ENCODE measurements at regions not wholly inside any gene's neighbourhood (a gene's known extent, or its start where the extent isn't known, plus 50 kb on each side); places are given as distances from the start of the nearest gene placed in this dataset.

DNA sequence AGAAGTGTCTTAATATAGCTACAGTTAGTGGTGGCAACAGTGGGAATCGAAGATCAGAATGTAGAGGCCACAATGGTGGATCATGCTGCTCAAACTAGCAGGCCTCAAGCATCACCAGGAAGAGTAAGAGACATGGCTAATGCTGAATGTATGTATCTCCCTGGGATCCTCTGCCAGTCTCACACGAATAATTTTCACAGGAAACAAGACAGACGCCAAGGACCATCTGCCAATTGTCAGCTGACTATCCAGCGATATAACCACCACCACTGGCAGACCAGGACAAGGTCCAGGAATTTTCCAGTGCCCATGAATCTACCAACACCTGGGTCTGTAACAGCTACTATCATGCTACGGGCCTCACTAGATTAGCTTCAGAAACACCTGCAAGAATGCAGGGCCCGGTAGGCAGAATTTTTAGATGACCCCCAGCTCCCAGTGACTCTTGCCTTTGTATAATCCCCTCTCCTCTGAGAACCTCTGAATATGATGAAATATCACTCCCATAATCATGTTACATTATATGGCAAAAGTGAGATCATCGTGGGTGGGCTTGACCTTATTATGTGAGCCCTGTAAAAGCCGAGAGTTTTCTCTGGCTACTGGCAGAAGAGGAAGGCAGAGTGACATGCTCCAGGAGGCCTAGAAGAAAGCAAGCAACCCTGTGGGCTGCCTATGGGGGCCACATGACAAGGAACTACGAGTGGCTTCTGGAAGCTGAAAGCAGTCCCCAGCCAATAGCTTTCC lies 429.8 kb downstream of the BCOR start:
- TF ChIP-seq, protein P1, sequence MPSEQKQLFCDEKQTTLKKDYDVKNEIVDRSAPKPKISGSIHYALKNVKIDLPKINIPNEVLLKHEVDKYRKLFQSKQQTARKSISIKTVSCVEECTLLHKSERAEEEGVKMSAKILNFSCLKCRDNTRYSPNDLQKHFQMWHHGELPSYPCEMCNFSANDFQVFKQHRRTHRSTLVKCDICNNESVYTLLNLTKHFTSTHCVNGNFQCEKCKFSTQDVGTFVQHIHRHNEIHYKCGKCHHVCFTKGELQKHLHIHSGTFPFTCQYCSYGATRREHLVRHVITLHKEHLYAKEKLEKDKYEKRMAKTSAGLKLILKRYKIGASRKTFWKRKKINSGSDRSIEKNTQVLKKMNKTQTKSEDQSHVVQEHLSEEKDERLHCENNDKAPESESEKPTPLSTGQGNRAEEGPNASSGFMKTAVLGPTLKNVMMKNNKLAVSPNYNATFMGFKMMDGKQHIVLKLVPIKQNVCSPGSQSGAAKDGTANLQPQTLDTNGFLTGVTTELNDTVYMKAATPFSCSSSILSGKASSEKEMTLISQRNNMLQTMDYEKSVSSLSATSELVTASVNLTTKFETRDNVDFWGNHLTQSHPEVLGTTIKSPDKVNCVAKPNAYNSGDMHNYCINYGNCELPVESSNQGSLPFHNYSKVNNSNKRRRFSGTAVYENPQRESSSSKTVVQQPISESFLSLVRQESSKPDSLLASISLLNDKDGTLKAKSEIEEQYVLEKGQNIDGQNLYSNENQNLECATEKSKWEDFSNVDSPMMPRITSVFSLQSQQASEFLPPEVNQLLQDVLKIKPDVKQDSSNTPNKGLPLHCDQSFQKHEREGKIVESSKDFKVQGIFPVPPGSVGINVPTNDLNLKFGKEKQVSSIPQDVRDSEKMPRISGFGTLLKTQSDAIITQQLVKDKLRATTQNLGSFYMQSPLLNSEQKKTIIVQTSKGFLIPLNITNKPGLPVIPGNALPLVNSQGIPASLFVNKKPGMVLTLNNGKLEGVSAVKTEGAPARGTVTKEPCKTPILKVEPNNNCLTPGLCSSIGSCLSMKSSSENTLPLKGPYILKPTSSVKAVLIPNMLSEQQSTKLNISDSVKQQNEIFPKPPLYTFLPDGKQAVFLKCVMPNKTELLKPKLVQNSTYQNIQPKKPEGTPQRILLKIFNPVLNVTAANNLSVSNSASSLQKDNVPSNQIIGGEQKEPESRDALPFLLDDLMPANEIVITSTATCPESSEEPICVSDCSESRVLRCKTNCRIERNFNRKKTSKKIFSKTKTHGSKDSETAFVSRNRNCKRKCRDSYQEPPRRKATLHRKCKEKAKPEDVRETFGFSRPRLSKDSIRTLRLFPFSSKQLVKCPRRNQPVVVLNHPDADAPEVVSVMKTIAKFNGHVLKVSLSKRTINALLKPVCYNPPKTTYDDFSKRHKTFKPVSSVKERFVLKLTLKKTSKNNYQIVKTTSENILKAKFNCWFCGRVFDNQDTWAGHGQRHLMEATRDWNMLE (tag by site-specific recombination; conservative IDR thresholded peaks at IDR 0.05; ENCODE audit: low read depth): no peak
- TF ChIP-seq, protein P2, sequence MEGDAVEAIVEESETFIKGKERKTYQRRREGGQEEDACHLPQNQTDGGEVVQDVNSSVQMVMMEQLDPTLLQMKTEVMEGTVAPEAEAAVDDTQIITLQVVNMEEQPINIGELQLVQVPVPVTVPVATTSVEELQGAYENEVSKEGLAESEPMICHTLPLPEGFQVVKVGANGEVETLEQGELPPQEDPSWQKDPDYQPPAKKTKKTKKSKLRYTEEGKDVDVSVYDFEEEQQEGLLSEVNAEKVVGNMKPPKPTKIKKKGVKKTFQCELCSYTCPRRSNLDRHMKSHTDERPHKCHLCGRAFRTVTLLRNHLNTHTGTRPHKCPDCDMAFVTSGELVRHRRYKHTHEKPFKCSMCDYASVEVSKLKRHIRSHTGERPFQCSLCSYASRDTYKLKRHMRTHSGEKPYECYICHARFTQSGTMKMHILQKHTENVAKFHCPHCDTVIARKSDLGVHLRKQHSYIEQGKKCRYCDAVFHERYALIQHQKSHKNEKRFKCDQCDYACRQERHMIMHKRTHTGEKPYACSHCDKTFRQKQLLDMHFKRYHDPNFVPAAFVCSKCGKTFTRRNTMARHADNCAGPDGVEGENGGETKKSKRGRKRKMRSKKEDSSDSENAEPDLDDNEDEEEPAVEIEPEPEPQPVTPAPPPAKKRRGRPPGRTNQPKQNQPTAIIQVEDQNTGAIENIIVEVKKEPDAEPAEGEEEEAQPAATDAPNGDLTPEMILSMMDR (tag by site-specific recombination; IDR thresholded peaks at IDR 0.05): no peak
- TF ChIP-seq, protein P3, sequence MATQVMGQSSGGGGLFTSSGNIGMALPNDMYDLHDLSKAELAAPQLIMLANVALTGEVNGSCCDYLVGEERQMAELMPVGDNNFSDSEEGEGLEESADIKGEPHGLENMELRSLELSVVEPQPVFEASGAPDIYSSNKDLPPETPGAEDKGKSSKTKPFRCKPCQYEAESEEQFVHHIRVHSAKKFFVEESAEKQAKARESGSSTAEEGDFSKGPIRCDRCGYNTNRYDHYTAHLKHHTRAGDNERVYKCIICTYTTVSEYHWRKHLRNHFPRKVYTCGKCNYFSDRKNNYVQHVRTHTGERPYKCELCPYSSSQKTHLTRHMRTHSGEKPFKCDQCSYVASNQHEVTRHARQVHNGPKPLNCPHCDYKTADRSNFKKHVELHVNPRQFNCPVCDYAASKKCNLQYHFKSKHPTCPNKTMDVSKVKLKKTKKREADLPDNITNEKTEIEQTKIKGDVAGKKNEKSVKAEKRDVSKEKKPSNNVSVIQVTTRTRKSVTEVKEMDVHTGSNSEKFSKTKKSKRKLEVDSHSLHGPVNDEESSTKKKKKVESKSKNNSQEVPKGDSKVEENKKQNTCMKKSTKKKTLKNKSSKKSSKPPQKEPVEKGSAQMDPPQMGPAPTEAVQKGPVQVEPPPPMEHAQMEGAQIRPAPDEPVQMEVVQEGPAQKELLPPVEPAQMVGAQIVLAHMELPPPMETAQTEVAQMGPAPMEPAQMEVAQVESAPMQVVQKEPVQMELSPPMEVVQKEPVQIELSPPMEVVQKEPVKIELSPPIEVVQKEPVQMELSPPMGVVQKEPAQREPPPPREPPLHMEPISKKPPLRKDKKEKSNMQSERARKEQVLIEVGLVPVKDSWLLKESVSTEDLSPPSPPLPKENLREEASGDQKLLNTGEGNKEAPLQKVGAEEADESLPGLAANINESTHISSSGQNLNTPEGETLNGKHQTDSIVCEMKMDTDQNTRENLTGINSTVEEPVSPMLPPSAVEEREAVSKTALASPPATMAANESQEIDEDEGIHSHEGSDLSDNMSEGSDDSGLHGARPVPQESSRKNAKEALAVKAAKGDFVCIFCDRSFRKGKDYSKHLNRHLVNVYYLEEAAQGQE (tag by site-specific recombination; IDR thresholded peaks at IDR 0.05): no peak
- TF ChIP-seq SP2 (tag by site-specific recombination; IDR thresholded peaks at IDR 0.05): no peak
- no peak for TF ChIP-seq ZNF423 (tag by site-specific recombination; IDR thresholded peaks at IDR 0.05)
- TF ChIP-seq, protein P4, sequence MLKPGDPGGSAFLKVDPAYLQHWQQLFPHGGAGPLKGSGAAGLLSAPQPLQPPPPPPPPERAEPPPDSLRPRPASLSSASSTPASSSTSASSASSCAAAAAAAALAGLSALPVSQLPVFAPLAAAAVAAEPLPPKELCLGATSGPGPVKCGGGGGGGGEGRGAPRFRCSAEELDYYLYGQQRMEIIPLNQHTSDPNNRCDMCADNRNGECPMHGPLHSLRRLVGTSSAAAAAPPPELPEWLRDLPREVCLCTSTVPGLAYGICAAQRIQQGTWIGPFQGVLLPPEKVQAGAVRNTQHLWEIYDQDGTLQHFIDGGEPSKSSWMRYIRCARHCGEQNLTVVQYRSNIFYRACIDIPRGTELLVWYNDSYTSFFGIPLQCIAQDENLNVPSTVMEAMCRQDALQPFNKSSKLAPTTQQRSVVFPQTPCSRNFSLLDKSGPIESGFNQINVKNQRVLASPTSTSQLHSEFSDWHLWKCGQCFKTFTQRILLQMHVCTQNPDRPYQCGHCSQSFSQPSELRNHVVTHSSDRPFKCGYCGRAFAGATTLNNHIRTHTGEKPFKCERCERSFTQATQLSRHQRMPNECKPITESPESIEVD (tag by site-specific recombination; IDR thresholded peaks at IDR 0.05): no peak
- TF ChIP-seq ZNF621 (tag by site-specific recombination; IDR thresholded peaks at IDR 0.05): no peak
- TF ChIP-seq MEIS1 (CRISPR knock-in tag; IDR thresholded peaks at IDR 0.05; ENCODE audit: borderline replicate concordance): no peak
- no peak for TF ChIP-seq ZFP37 (tag by site-specific recombination; IDR thresholded peaks at IDR 0.05)
- TF ChIP-seq ZBTB20 (tag by site-specific recombination; IDR thresholded peaks at IDR 0.05): no peak
- TF ChIP-seq, protein P5, sequence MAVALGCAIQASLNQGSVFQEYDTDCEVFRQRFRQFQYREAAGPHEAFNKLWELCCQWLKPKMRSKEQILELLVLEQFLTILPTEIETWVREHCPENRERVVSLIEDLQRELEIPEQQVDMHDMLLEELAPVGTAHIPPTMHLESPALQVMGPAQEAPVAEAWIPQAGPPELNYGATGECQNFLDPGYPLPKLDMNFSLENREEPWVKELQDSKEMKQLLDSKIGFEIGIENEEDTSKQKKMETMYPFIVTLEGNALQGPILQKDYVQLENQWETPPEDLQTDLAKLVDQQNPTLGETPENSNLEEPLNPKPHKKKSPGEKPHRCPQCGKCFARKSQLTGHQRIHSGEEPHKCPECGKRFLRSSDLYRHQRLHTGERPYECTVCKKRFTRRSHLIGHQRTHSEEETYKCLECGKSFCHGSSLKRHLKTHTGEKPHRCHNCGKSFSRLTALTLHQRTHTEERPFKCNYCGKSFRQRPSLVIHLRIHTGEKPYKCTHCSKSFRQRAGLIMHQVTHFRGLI (tag by site-specific recombination; IDR thresholded peaks at IDR 0.05): no peak

Data from HEK293 (cell line).